ENCODE measurements at regions not wholly inside any gene's neighbourhood (a gene's known extent, or its start where the extent isn't known, plus 50 kb on each side); places are given as distances from the start of the nearest gene placed in this dataset.
A peak's percentile ranks its signal among the peaks of the same experiment; 100 is the strongest.

- TF ChIP-seq CTCF (IDR thresholded peaks at IDR 0.05; ENCODE audit: low read depth, low read length, missing control alignments), result no peak
- no peak overlapping the region for H3K4me3 ChIP-seq (ENCODE audit: low read depth, low read length)
- DNase-seq (ENCODE audit: low read depth), result no peak
Measured at GRCh38 chr11:87754685-87755084, 420.6 kb downstream of the RAB38 start.

GRCh38 chr11:87753143-87753542, 422.1 kb downstream of the RAB38 start:
- H3K4me3 ChIP-seq (ENCODE audit: low read depth, low read length), result no peak overlapping the region
- no peak for TF ChIP-seq CTCF (IDR thresholded peaks at IDR 0.05; ENCODE audit: low read depth, low read length, missing control alignments)
- no peak for DNase-seq (ENCODE audit: low read depth)

GRCh38 chr11:87743007-87743406, 432.2 kb downstream of the RAB38 start:
- no peak for DNase-seq (ENCODE audit: low read depth)
- peak; percentile 7 for TF ChIP-seq CTCF (IDR thresholded peaks at IDR 0.05; ENCODE audit: low read depth, low read length, missing control alignments)

GRCh38 chr11:87740968-87741367, 434.3 kb downstream of the RAB38 start:
- no peak for TF ChIP-seq CTCF (IDR thresholded peaks at IDR 0.05; ENCODE audit: low read depth, low read length, missing control alignments)
- H3K4me3 ChIP-seq (ENCODE audit: low read depth, low read length), result no peak overlapping the region

More at GRCh38 chr11:87743007-87743406, 432.2 kb downstream of the RAB38 start:
- H3K4me3 ChIP-seq (ENCODE audit: low read depth, low read length), result no peak overlapping the region

GRCh38 chr11:87740451-87740850, 434.8 kb downstream of the RAB38 start:
- no peak for DNase-seq (ENCODE audit: low read depth)
- no peak overlapping the region for H3K4me3 ChIP-seq (ENCODE audit: low read depth, low read length)
- no peak for TF ChIP-seq CTCF (IDR thresholded peaks at IDR 0.05; ENCODE audit: low read depth, low read length, missing control alignments)

More at GRCh38 chr11:87740968-87741367, 434.3 kb downstream of the RAB38 start:
- DNase-seq (ENCODE audit: low read depth), result no peak

- no peak overlapping the region for H3K4me3 ChIP-seq (ENCODE audit: low read depth, low read length)
- TF ChIP-seq CTCF (IDR thresholded peaks at IDR 0.05; ENCODE audit: low read depth, low read length, missing control alignments), result no peak
- no peak for DNase-seq (ENCODE audit: low read depth)
Measured at GRCh38 chr11:87739766-87740165, 435.5 kb downstream of the RAB38 start.

GRCh38 chr11:87739261-87739660, 436.0 kb downstream of the RAB38 start:
- H3K4me3 ChIP-seq (ENCODE audit: low read depth, low read length), result no peak overlapping the region
- no peak for TF ChIP-seq CTCF (IDR thresholded peaks at IDR 0.05; ENCODE audit: low read depth, low read length, missing control alignments)

More at GRCh38 chr11:87739261-87739660, 436.0 kb downstream of the RAB38 start:
- DNase-seq (ENCODE audit: low read depth), result no peak
